ENCODE measurements at regions not wholly inside any gene's neighbourhood (a gene's known extent, or its start where the extent isn't known, plus 50 kb on each side); places are given as distances from the start of the nearest gene placed in this dataset.

- no peak overlapping the region for H3K27ac ChIP-seq
- no peak overlapping the region for H3K4me3 ChIP-seq
- no peak for DNase-seq (ENCODE audit: low spot score in 2 of 2)
- H3K36me3 ChIP-seq: no peaks in the 10 kb centered on the region
- H3K27me3 ChIP-seq: no peaks in the 10 kb centered on the region
- no peak for TF ChIP-seq CTCF (IDR thresholded peaks at IDR 0.05)
- intact Hi-C loops (cut with DNase I): no loop called here
- peaks cover 0 to 9% of the 10 kb centered on the region in 2 donors for H3K4me1 ChIP-seq
- H3K9me3 ChIP-seq: peaks cover 0 to 8% of the 10 kb centered on the region in 2 donors
Measured at GRCh38 chr2:203798296-203799087, 69.1 kb upstream of the CTLA4 start.

GRCh38 chr2:203799908-203800307 lies 67.7 kb upstream of the CTLA4 start:
- Histone ChIP-seq H3K27me3 (no peaks in the 10 kb centered on the region), H3K27ac (no peak overlapping the region), H3K36me3 (no peaks in the 10 kb centered on the region), H3K9me3 (peaks cover 0 to 8% of the 10 kb centered on the region in 2 donors), H3K4me1 (peaks cover 0 to 12% of the 10 kb centered on the region in 2 donors), H3K4me3 (no peak overlapping the region)
- DNase-seq (ENCODE audit: low spot score in 2 of 2): no peak
- intact Hi-C loops (cut with DNase I): loop anchor here (5.0 kb wide), 2 partner anchors 58 to 218 kb away; no protein-coding TSS in a partner anchor
- TF ChIP-seq CTCF (IDR thresholded peaks at IDR 0.05): no peak

GRCh38 chr2:203800783-203801182 lies 66.8 kb upstream of the CTLA4 start:
- Histone ChIP-seq H3K36me3 (no peaks in the 10 kb centered on the region), H3K27me3 (no peaks in the 10 kb centered on the region), H3K27ac (no peak overlapping the region), H3K4me1 (peaks cover 0 to 12% of the 10 kb centered on the region in 2 donors), H3K9me3 (peaks cover 0 to 14% of the 10 kb centered on the region in 2 donors), H3K4me3 (no peak overlapping the region)
- DNase-seq (ENCODE audit: low spot score in 2 of 2): no peak
- intact Hi-C loops (cut with DNase I): loop anchor here (5.0 kb wide), 2 partner anchors 58 to 218 kb away; no protein-coding TSS in a partner anchor
- TF ChIP-seq CTCF (IDR thresholded peaks at IDR 0.05): no peak

GRCh38 chr2:203802342-203803052 lies 65.1 kb upstream of the CTLA4 start:
- H3K4me1 ChIP-seq: peaks cover 0 to 12% of the 10 kb centered on the region in 2 donors
- intact Hi-C loops (cut with DNase I): loop anchor here (5.0 kb wide), 2 partner anchors 60 to 220 kb away; no protein-coding TSS in a partner anchor
- peaks cover 0 to 17% of the 10 kb centered on the region in 2 donors for H3K9me3 ChIP-seq
- TF ChIP-seq CTCF (IDR thresholded peaks at IDR 0.05): no peak
- no peak overlapping the region for H3K4me3 ChIP-seq
- no peaks in the 10 kb centered on the region for H3K27me3 ChIP-seq
- H3K27ac ChIP-seq: peak overlapping the region; percentile 38 to 41
- H3K36me3 ChIP-seq: no peaks in the 10 kb centered on the region
- DNase-seq (ENCODE audit: low spot score in 2 of 2): peak in 1 of 2 donors; percentile 72

- intact Hi-C loops (cut with DNase I): loop anchor here (5.0 kb wide), 2 partner anchors 61 to 221 kb away; no protein-coding TSS in a partner anchor
- peaks cover 0 to 12% of the 10 kb centered on the region in 2 donors for H3K4me1 ChIP-seq
- DNase-seq (ENCODE audit: low spot score in 2 of 2): no peak
- H3K4me3 ChIP-seq: no peak overlapping the region
- H3K27ac ChIP-seq: peak overlapping the region; percentile 38 to 77
- H3K9me3 ChIP-seq: peaks cover 0 to 17% of the 10 kb centered on the region in 2 donors
- no peaks in the 10 kb centered on the region for H3K27me3 ChIP-seq
- H3K36me3 ChIP-seq: no peaks in the 10 kb centered on the region
- no peak for TF ChIP-seq CTCF (IDR thresholded peaks at IDR 0.05)
Measured at GRCh38 chr2:203803053-203803429, 64.5 kb upstream of the CTLA4 start.

Data from ascending aorta (tissue), 2 donors.